T-cell (primary cell): ENCODE measurements at regions not wholly inside any gene's neighbourhood (a gene's known extent, or its start where the extent isn't known, plus 50 kb on each side); places are given as distances from the start of the nearest gene placed in this dataset.

Experiments used
- ATAC-seq, 4 experiments: fragments of 200-7000 bp in 3 of 4; fragments of 150-1000 bp in 1 of 4; cut with Tn5 transposase; replicated peaks in 1 of 4; 1 replicate in 3 of 4; 2 replicates in 1 of 4; pipeline ENCODE4 v1.10.0; 2021; ENCODE audit warnings: moderate library complexity in 3 of 4, mild to moderate bottlenecking in 2 of 4, moderate number of reproducible peaks in 1 of 4
- CTCF ChIA-PET, 2 donors: fragments of 300-600 bp; sonication (Branson Sonifier 250); formaldehyde crosslinking; loops; one replicate each; lab custom pipeline; 2022; ENCODE audit warnings: antibody characterized with exemption in 2 of 2; lab: Charles Lee
- POLR2A ChIA-PET, 2 donors: fragments of 300-600 bp; sonication (Branson Sonifier 250); formaldehyde crosslinking; loops; one replicate each; lab custom pipeline; 2022; ENCODE audit warnings: antibody characterized with exemption in 2 of 2; lab: Charles Lee
- DNase-seq, 35 experiments: peaks; one replicate each; pipeline versions ENCODE4 v3.0.0 to v3.0.0-alpha.2; 2013 to 2023
- H3K27ac ChIP-seq: one replicate; pipeline ENCODE4 v1.5.1; 2013; ENCODE audit warnings: low read length
- H3K27me3 ChIP-seq, 2 experiments: replicated peaks in 1 of 2; 1 replicate in 1 of 2; 2 replicates in 1 of 2; pipeline versions ENCODE4 v1.6.1 to v1.7.0; 2013; ENCODE audit warnings: low read length in 1 of 2, mixed read lengths in 1 of 2; ENCODE audit not compliant: control insufficient read depth in 2 of 2, insufficient read depth in 2 of 2; ENCODE audit errors: extremely low read depth in 1 of 2
- H3K36me3 ChIP-seq, 2 donors: 1 replicate in 1 of 2; 2 replicates in 1 of 2; pipeline versions ENCODE4 v1.6.1 to v1.7.0; 2013; ENCODE audit warnings: low read length in 1 of 2; ENCODE audit not compliant: control insufficient read depth in 2 of 2, insufficient read depth in 1 of 2; ENCODE audit errors: extremely low read depth in 1 of 2
- H3K4me1 ChIP-seq, 2 experiments: 1 replicate in 1 of 2; 2 replicates in 1 of 2; pipeline versions ENCODE4 v1.6.1 to v1.7.0; 2013; ENCODE audit warnings: low read length in 2 of 2, mixed read lengths in 1 of 2; ENCODE audit not compliant: insufficient read depth in 2 of 2, control insufficient read depth in 1 of 2; ENCODE audit errors: extremely low read depth in 1 of 2
- H3K4me3 ChIP-seq, 2 donors: 1 replicate in 1 of 2; 2 replicates in 1 of 2; pipeline versions ENCODE4 v1.5.1 to v1.7.0; 2013; ENCODE audit warnings: mild to moderate bottlenecking in 2 of 2, low read length in 1 of 2, moderate library complexity in 1 of 2; ENCODE audit not compliant: control insufficient read depth in 1 of 2; ENCODE audit errors: extremely low read depth in 1 of 2
- H3K9me3 ChIP-seq: 2 replicates; pipeline ENCODE4 v1.7.0; 2013
- H3K27ac Mint-ChIP-seq, 2 donors: one replicate each; pipeline ENCODE4 v1.8.0; 2020 to 2021; ENCODE audit warnings: mild to moderate bottlenecking in 2 of 2, mixed read lengths in 2 of 2
- H3K27me3 Mint-ChIP-seq, 2 donors: one replicate each; pipeline ENCODE4 v1.8.0; 2021 to 2022; ENCODE audit warnings: mixed read lengths in 2 of 2
- H3K36me3 Mint-ChIP-seq: one replicate; pipeline ENCODE4 v1.8.0; 2021; ENCODE audit warnings: mixed read lengths
- H3K4me1 Mint-ChIP-seq, 3 donors: one replicate each; pipeline ENCODE4 v1.8.0; 2020 to 2022; ENCODE audit warnings: mixed read lengths in 3 of 3, mild to moderate bottlenecking in 1 of 3
- H3K4me3 Mint-ChIP-seq, 3 donors: one replicate each; pipeline ENCODE4 v1.8.0; 2020 to 2022; ENCODE audit warnings: mild to moderate bottlenecking in 3 of 3, mixed read lengths in 3 of 3, moderate library complexity in 3 of 3
- H3K9me3 Mint-ChIP-seq, 3 donors: one replicate each; pipeline ENCODE4 v1.8.0; 2020 to 2022; ENCODE audit warnings: mixed read lengths in 3 of 3
- WGBS: methylation state at CpG from one replicate; pipeline ENCODE4 v1.1.5; 2013; ENCODE audit warnings: missing lambda C conversion rate; ENCODE audit not compliant: insufficient coverage; 5-methylcytosine and 5-hydroxymethylcytosine counted together

DNA sequence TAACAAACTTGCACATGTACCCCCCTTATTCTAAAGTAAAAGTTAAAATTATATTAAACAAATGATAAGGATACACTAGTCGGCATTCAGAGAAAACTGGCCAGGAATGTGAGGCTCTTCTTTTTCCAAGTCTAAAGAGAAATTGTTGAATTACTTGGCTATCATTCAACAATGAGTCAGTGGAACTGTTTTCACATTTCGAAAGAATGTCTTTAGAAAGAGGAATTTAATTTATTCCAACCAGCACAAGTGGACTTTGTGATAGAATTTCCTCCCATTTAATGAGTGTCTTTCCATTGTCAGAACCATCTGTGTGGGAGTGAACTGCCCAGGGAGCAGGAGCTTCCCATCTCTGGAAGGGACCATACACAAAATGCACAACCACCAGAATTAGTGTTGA, 792.2 kb downstream of the EPHA4 start:
- DNase-seq, result no peak
- Histone ChIP-seq H3K9me3 (no peaks in the 10 kb centered on the region), H3K36me3 (no peaks in the 10 kb centered on the region), H3K27ac (no peak overlapping the region), H3K4me1 (no peaks in the 10 kb centered on the region), H3K27me3 (no peaks in the 10 kb centered on the region), H3K4me3 (no peak overlapping the region)
- Mint-ChIP-seq H3K27ac (no peak overlapping the region), H3K4me1 (no peaks in the 10 kb centered on the region), H3K4me3 (no peak overlapping the region), H3K36me3 (no peaks in the 10 kb centered on the region), H3K27me3 (peaks cover 6 to 12% of the 10 kb centered on the region in 2 donors), H3K9me3 (peaks cover 0 to 6% (median 5%) of the 10 kb centered on the region in 3 donors)
- no peak for ATAC-seq
- WGBS, result no CpG with 5 or more reads among the region's 2 CpGs
- CTCF ChIA-PET, result interaction anchor here in 1 of 2 donors (0.5 kb wide), 1 partner anchor 13 kb away, joined by 7 read pairs; no protein-coding TSS in a partner anchor
- POLR2A ChIA-PET, result no interaction called here

DNA sequence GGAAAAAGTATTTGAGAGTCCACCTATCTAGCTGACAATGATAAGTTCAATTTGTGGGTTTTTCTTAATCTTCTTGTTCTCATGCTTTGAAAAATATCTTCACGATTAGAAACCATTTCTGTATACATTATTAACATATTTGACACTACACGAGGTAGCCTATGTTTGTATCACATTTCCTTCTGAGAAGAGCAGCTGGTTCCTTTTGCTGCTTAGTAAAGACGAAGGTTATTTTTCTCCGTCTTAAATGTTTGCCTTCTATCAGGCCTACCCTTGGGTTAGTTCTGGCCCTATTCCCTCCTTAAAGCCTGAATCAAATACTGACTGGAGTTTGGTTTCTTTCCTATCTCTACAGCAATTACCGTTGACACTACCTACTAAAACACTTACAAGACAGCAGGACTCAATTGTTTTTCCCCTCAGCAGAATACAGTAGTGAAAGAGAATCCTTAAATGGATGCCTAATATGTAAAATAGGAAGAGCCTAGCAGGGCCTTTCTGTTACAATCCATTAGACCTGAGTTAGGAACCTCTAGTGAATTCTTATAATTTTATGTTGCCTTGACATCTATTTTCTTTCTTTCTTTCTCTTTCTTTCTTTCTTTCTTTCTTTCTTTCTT, 790.4 kb downstream of the EPHA4 start:
- Mint-ChIP-seq H3K4me1 (no peaks in the 10 kb centered on the region), H3K27ac (no peak overlapping the region), H3K27me3 (peaks cover 2 to 12% of the 10 kb centered on the region in 2 donors), H3K36me3 (no peaks in the 10 kb centered on the region), H3K9me3 (peaks cover 0 to 11% (median 5%) of the 10 kb centered on the region in 3 donors), H3K4me3 (no peak overlapping the region)
- DNase-seq (no peak), ATAC-seq (no peak)
- CTCF ChIA-PET, result no interaction called here
- H3K4me1 ChIP-seq, result no peaks in the 10 kb centered on the region
- H3K27me3 ChIP-seq, result no peaks in the 10 kb centered on the region
- no peak overlapping the region for H3K4me3 ChIP-seq
- H3K36me3 ChIP-seq, result no peaks in the 10 kb centered on the region
- no peak overlapping the region for H3K27ac ChIP-seq
- H3K9me3 ChIP-seq, result no peaks in the 10 kb centered on the region
- 95% methylated on average over 3 of the region's 5 CpGs for WGBS
- POLR2A ChIA-PET, result interaction anchor here (0.5 to 0.6 kb wide), 2 partner anchors 11 to 328 kb away, joined by 3 to 7 read pairs; no protein-coding TSS in a partner anchor

DNA sequence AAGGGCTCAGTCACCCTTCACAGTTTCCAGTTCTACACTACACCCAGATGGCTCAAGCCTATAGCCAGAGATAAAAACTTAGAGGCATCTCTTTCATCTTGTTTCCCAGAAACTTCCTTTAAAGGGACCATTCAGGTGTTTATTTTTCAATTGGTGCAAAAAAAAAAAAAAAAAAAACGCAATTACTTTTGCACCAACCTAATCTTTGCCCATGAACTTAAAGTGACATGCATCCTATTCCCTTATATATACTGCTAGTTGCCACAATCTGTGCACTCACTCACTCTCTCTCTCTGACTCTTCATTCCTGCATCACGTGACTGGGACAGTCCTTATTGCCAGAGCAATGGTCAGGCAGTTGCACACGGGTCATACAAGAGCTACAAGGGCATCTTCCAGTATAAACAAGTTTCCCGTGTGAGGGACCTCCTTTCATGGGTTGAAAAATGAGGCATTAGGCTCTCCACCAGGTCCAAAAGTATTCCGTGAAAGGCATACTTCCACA, 789.4 kb downstream of the EPHA4 start:
- H3K4me3 ChIP-seq, result no peak overlapping the region
- H3K9me3 Mint-ChIP-seq, result peaks cover 0 to 9% (median 5%) of the 10 kb centered on the region in 3 donors
- WGBS, result 41% methylated on average over 3 of the region's 5 CpGs
- ATAC-seq, result no peak
- H3K4me1 ChIP-seq, result no peaks in the 10 kb centered on the region
- H3K27me3 ChIP-seq, result no peaks in the 10 kb centered on the region
- H3K27ac ChIP-seq, result no peak overlapping the region
- H3K4me1 Mint-ChIP-seq, result no peaks in the 10 kb centered on the region
- ChIA-PET POLR2A (no interaction called here), CTCF (no interaction called here)
- H3K9me3 ChIP-seq, result no peaks in the 10 kb centered on the region
- no peaks in the 10 kb centered on the region for H3K36me3 ChIP-seq
- H3K27me3 Mint-ChIP-seq, result peaks cover 2 to 11% of the 10 kb centered on the region in 2 donors
- DNase-seq, result no peak
- no peak overlapping the region for H3K4me3 Mint-ChIP-seq
- H3K36me3 Mint-ChIP-seq, result no peaks in the 10 kb centered on the region
- H3K27ac Mint-ChIP-seq, result no peak overlapping the region

DNA sequence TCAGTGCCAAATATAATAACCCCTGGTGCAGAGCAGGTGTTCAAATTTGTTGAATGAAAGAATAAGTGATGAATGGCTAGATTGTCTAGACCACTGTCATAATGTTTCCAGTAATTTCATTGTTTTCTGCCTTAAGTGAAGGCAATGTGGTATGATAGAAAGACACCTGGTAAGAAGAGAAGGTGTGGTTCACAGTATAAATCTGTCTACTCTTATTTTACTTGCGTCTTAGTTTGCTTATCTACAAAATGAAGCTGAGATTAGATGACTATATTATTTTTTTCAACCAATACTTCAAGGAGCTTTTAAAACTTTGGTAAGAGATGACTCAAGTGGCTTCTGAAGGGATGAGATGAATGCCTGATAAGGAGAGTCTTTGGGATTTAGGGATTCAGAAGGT, 788.4 kb downstream of the EPHA4 start:
- Histone ChIP-seq H3K36me3 (no peaks in the 10 kb centered on the region), H3K9me3 (no peaks in the 10 kb centered on the region), H3K4me3 (no peak overlapping the region), H3K4me1 (no peaks in the 10 kb centered on the region), H3K27ac (no peak overlapping the region), H3K27me3 (no peaks in the 10 kb centered on the region)
- no peak for DNase-seq
- peaks cover 2 to 6% of the 10 kb centered on the region in 2 donors for H3K27me3 Mint-ChIP-seq
- no peak overlapping the region for H3K27ac Mint-ChIP-seq
- POLR2A ChIA-PET, result no interaction called here
- ATAC-seq, result no peak
- H3K9me3 Mint-ChIP-seq, result peaks cover 0 to 5% (median 4%) of the 10 kb centered on the region in 3 donors
- H3K4me1 Mint-ChIP-seq, result no peaks in the 10 kb centered on the region
- H3K36me3 Mint-ChIP-seq, result no peaks in the 10 kb centered on the region
- CTCF ChIA-PET, result no interaction called here
- WGBS, result no CpG with 5 or more reads among the region's 1 CpG
- no peak overlapping the region for H3K4me3 Mint-ChIP-seq

DNA sequence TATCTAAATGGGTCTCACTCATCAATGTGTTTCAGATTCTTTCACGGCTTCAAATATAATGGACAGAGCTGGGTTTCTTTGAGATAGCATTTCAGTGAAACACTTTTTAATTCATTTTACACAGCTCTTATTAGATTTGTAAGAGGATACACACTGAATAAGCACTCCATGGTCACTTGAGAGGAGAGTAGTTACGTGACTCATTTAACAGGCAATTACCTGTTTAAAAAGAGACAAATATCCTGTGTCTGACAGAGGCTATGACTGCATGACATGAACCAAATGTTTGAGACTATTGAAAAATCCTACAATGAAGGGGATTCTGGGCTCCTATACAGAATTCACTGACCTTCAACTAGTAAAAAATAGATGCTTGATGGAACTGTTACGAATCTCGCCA, 786.9 kb downstream of the EPHA4 start:
- ATAC-seq (no peak), DNase-seq (no peak)
- H3K36me3 ChIP-seq, result no peaks in the 10 kb centered on the region
- Mint-ChIP-seq H3K36me3 (no peaks in the 10 kb centered on the region), H3K9me3 (peaks cover 0 to 4% (median 0%) of the 10 kb centered on the region in 3 donors), H3K4me1 (no peaks in the 10 kb centered on the region), H3K4me3 (no peak overlapping the region), H3K27me3 (peaks cover 2 to 6% of the 10 kb centered on the region in 2 donors), H3K27ac (no peak overlapping the region)
- no peaks in the 10 kb centered on the region for H3K9me3 ChIP-seq
- H3K27me3 ChIP-seq, result no peaks in the 10 kb centered on the region
- no peaks in the 10 kb centered on the region for H3K4me1 ChIP-seq
- POLR2A ChIA-PET, result no interaction called here
- no CpG with 5 or more reads among the region's 4 CpGs for WGBS
- CTCF ChIA-PET, result no interaction called here
- no peak overlapping the region for H3K27ac ChIP-seq
- H3K4me3 ChIP-seq, result no peak overlapping the region

DNA sequence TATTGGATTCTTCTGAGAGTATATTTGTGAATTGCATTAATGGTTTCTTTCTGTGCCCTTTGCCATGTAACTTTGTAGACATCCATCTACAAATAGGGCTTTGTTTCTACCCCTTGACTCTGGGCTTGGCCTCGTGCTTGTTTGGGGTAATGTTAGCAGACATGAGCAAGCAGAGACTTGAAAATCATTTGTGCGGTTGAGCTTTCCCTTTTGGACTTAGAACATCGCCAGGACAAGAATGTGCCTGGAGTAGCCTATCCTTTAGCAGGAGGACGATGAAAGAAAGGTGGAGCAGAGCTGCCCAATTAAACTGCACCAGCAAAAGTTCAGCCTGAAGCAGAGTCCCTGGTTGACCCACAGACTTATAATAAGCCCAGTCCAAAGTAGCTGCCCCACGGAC, 785.9 kb downstream of the EPHA4 start:
- peaks cover 2 to 6% of the 10 kb centered on the region in 2 donors for H3K27me3 Mint-ChIP-seq
- DNase-seq (no peak), ATAC-seq (no peak)
- Histone ChIP-seq H3K4me3 (no peak overlapping the region), H3K27ac (no peak overlapping the region), H3K27me3 (no peaks in the 10 kb centered on the region), H3K36me3 (no peaks in the 10 kb centered on the region), H3K9me3 (no peaks in the 10 kb centered on the region), H3K4me1 (no peaks in the 10 kb centered on the region)
- no peak overlapping the region for H3K27ac Mint-ChIP-seq
- no peak overlapping the region for H3K4me3 Mint-ChIP-seq
- ChIA-PET CTCF (no interaction called here), POLR2A (interaction anchor here in 1 of 2 donors (0.6 kb wide), 1 partner anchor 266 kb away, joined by 3 read pairs; no protein-coding TSS in a partner anchor)
- no peaks in the 10 kb centered on the region for H3K36me3 Mint-ChIP-seq
- no peaks in the 10 kb centered on the region for H3K4me1 Mint-ChIP-seq
- peaks cover 0 to 4% (median 0%) of the 10 kb centered on the region in 3 donors for H3K9me3 Mint-ChIP-seq
- 69% methylated on average over 4 of the region's 5 CpGs for WGBS
